ENCODE measurements at regions not wholly inside any gene's neighbourhood (a gene's known extent, or its start where the extent isn't known, plus 50 kb on each side); places are given as distances from the start of the nearest gene placed in this dataset.
"Not testable (repeated sequence)": the region's sequence is repeated elsewhere in the genome, so short reads cannot be mapped to it uniquely, and the experiment has no call there.

DNA sequence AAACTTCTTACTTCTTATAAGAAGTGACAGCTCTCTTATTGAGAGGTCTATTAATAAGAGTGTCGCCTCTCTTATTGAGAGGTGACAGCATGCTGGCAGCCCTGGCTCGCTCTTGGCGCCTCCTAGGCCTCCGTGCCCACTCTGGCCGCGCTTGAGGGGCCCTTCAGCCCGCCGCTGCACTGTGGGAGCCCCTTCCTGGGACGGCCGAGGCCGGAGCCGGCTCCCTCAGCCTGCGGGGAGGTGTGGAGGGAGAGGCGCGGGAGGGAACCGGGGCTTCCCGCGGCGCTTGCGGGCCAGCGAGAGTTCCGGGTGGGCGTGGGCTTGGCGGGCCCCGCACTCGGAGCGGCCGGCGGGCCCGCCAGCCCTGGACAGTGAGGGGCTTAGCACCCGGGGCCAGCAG, 554.2 kb upstream of the ACTRT1 start:
- TF ChIP-seq, protein P1, sequence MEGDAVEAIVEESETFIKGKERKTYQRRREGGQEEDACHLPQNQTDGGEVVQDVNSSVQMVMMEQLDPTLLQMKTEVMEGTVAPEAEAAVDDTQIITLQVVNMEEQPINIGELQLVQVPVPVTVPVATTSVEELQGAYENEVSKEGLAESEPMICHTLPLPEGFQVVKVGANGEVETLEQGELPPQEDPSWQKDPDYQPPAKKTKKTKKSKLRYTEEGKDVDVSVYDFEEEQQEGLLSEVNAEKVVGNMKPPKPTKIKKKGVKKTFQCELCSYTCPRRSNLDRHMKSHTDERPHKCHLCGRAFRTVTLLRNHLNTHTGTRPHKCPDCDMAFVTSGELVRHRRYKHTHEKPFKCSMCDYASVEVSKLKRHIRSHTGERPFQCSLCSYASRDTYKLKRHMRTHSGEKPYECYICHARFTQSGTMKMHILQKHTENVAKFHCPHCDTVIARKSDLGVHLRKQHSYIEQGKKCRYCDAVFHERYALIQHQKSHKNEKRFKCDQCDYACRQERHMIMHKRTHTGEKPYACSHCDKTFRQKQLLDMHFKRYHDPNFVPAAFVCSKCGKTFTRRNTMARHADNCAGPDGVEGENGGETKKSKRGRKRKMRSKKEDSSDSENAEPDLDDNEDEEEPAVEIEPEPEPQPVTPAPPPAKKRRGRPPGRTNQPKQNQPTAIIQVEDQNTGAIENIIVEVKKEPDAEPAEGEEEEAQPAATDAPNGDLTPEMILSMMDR (conservative IDR thresholded peaks at IDR 0.05; ENCODE audit: low read depth, low read length) = not testable (repeated sequence)
- TF ChIP-seq EZH2 (IDR thresholded peaks at IDR 0.05; ENCODE audit: borderline replicate concordance, low read depth, low read length, poor library complexity, severe bottlenecking) = not testable (repeated sequence)
